KMS-11 (cell line): ENCODE measurements at regions not wholly inside any gene's neighbourhood (a gene's known extent, or its start where the extent isn't known, plus 50 kb on each side); places are given as distances from the start of the nearest gene placed in this dataset.

ENCODE experiments used
- H2AFZ ChIP-seq: fragments of 200-600 bp; sonication (generic); 2 replicates; pipeline ENCODE4 v1.6.1; 2016; ENCODE audit warnings: antibody characterized with exemption, mixed run types, low read depth
- H3K27ac ChIP-seq: fragments of 200-600 bp; sonication (generic); 2 replicates; pipeline ENCODE4 v1.6.1; 2016; ENCODE audit warnings: mild to moderate bottlenecking, mixed run types
- H3K27me3 ChIP-seq: fragments of 200-600 bp; sonication (generic); 2 replicates; pipeline ENCODE4 v1.6.1; 2017; ENCODE audit warnings: mild to moderate bottlenecking, low read depth, mixed run types, moderate library complexity; ENCODE audit not compliant: insufficient read depth
- H3K36me3 ChIP-seq: fragments of 200-600 bp; sonication (generic); 2 replicates; pipeline ENCODE4 v1.6.1; 2017; ENCODE audit warnings: mild to moderate bottlenecking, mixed run types; ENCODE audit not compliant: insufficient read depth
- H3K4me1 ChIP-seq: fragments of 200-600 bp; sonication (generic); 2 replicates; pipeline ENCODE4 v1.6.1; 2016; ENCODE audit warnings: mild to moderate bottlenecking, low read depth, mixed run types; ENCODE audit not compliant: poor library complexity, severe bottlenecking
- H3K4me2 ChIP-seq: fragments of 200-600 bp; sonication (generic); 2 replicates; pipeline ENCODE4 v1.7.0; 2016; ENCODE audit warnings: mild to moderate bottlenecking, mixed run types
- H3K4me3 ChIP-seq: fragments of 200-600 bp; sonication (generic); IDR thresholded peaks from 2 replicates; pipeline ENCODE4 v1.6.1; 2017; ENCODE audit warnings: low read depth, low read length, mixed read lengths; ENCODE audit not compliant: insufficient read depth
- H3K79me2 ChIP-seq: fragments of 200-600 bp; sonication (generic); 2 replicates; pipeline ENCODE4 v1.6.1; 2016; ENCODE audit warnings: low read depth, mixed run types; ENCODE audit not compliant: insufficient read depth
- H3K9ac ChIP-seq: fragments of 200-600 bp; sonication (generic); 2 replicates; pipeline ENCODE4 v1.6.1; 2016; ENCODE audit warnings: mild to moderate bottlenecking, mixed run types
- H4K20me1 ChIP-seq: fragments of 200-600 bp; sonication (generic); 2 replicates; pipeline ENCODE4 v1.6.1; 2016; ENCODE audit warnings: mild to moderate bottlenecking, mixed run types; ENCODE audit not compliant: insufficient read depth
- CTCF ChIP-seq: fragments of 200-600 bp; sonication (generic); conservative IDR thresholded peaks from 2 replicates; pipeline ENCODE4 v1.6.1; 2017; ENCODE audit warnings: low read depth, mild to moderate bottlenecking, antibody characterized with exemption, low read length, moderate library complexity, mixed read lengths

- Histone ChIP-seq H3K4me3 (no peak overlapping the region), H3K4me2 (no peak overlapping the region), H3K36me3 (no peaks in the 10 kb centered on the region), H3K9ac (no peak overlapping the region), H3K27ac (no peak overlapping the region), H3K4me1 (no peaks in the 10 kb centered on the region), H3K79me2 (no peaks in the 10 kb centered on the region), H3K27me3 (no peaks in the 10 kb centered on the region), H2AFZ (no peak overlapping the region), H4K20me1 (no peaks in the 10 kb centered on the region)
- TF ChIP-seq CTCF, result no peak
Measured at GRCh38 chr2:175872721-175873120, 129.3 kb downstream of the LNPK start.

- Histone ChIP-seq H3K27ac (no peak overlapping the region), H4K20me1 (no peaks in the 10 kb centered on the region), H3K27me3 (no peaks in the 10 kb centered on the region), H2AFZ (no peak overlapping the region), H3K9ac (no peak overlapping the region), H3K79me2 (no peaks in the 10 kb centered on the region), H3K4me2 (no peak overlapping the region), H3K36me3 (no peaks in the 10 kb centered on the region), H3K4me3 (no peak overlapping the region), H3K4me1 (no peaks in the 10 kb centered on the region)
- TF ChIP-seq CTCF, result no peak
Measured at GRCh38 chr2:175872005-175872348, 130.1 kb downstream of the LNPK start.

GRCh38 chr2:175871331-175872004 is 130.6 kb downstream of the LNPK start:
- Histone ChIP-seq H3K36me3 (no peaks in the 10 kb centered on the region), H3K9ac (no peak overlapping the region), H3K4me3 (no peak overlapping the region), H2AFZ (no peak overlapping the region), H3K27me3 (no peaks in the 10 kb centered on the region), H3K4me1 (no peaks in the 10 kb centered on the region), H3K27ac (no peak overlapping the region), H3K79me2 (no peaks in the 10 kb centered on the region), H4K20me1 (no peaks in the 10 kb centered on the region), H3K4me2 (no peak overlapping the region)
- no peak for TF ChIP-seq CTCF

- no peaks in the 10 kb centered on the region for H3K27me3 ChIP-seq
- H3K4me2 ChIP-seq, result no peak overlapping the region
- H4K20me1 ChIP-seq, result no peaks in the 10 kb centered on the region
- no peak overlapping the region for H2AFZ ChIP-seq
- no peak for TF ChIP-seq CTCF
- H3K4me1 ChIP-seq, result no peaks in the 10 kb centered on the region
- H3K36me3 ChIP-seq, result no peaks in the 10 kb centered on the region
- H3K79me2 ChIP-seq, result no peaks in the 10 kb centered on the region
- H3K9ac ChIP-seq, result no peak overlapping the region
- H3K4me3 ChIP-seq, result no peak overlapping the region
- no peak overlapping the region for H3K27ac ChIP-seq
Measured at GRCh38 chr2:175865716-175866115, 136.4 kb downstream of the LNPK start.
